Spinal cord (tissue), 9 donors: ENCODE measurements at regions not wholly inside any gene's neighbourhood (a gene's known extent, or its start where the extent isn't known, plus 50 kb on each side); places are given as distances from the start of the nearest gene placed in this dataset.

Source experiments
- DNase-seq, 6 donors: peaks; one replicate each; pipeline versions ENCODE4 v3.0.0 to v3.0.0-alpha.2; 2013 to 2015; ENCODE audit warnings: low spot score in 6 of 6, low read depth in 4 of 6
- H3K27ac ChIP-seq: one replicate; pipeline ENCODE4 v1.5.1; 2013; ENCODE audit warnings: low read depth, low read length, control low read depth
- H3K27me3 ChIP-seq: one replicate; pipeline ENCODE4 v1.6.1; 2013; ENCODE audit warnings: low read length; ENCODE audit not compliant: control insufficient read depth, insufficient read depth
- H3K36me3 ChIP-seq: one replicate; pipeline ENCODE4 v1.6.1; 2013; ENCODE audit warnings: low read length; ENCODE audit not compliant: control insufficient read depth, insufficient read depth
- H3K4me1 ChIP-seq: one replicate; pipeline ENCODE4 v1.6.1; 2013; ENCODE audit warnings: low read length; ENCODE audit not compliant: control insufficient read depth, insufficient read depth
- H3K4me3 ChIP-seq: one replicate; pipeline ENCODE4 v1.5.1; 2013; ENCODE audit warnings: low read depth, low read length, control low read depth
- H3K9me3 ChIP-seq: one replicate; pipeline ENCODE4 v1.6.1; 2013; ENCODE audit warnings: low read length; ENCODE audit not compliant: control insufficient read depth, insufficient read depth
- WGBS: methylation state at CpG from one replicate; pipeline ENCODE4 v1.1.5; 2013; ENCODE audit warnings: missing lambda C conversion rate; ENCODE audit not compliant: insufficient coverage; 5-methylcytosine and 5-hydroxymethylcytosine counted together
- donor health status: healthy.

GRCh38 chr4:3845094-3845743 lies 79.0 kb downstream of the ADRA2C start:
- H3K27ac ChIP-seq = no peak overlapping the region
- H3K9me3 ChIP-seq = no peaks in the 10 kb centered on the region
- H3K4me1 ChIP-seq = no peaks in the 10 kb centered on the region
- WGBS = no CpG with 5 or more reads among the region's 8 CpGs
- no peaks in the 10 kb centered on the region for H3K36me3 ChIP-seq
- DNase-seq = no peak
- H3K4me3 ChIP-seq = no peak overlapping the region
- H3K27me3 ChIP-seq = no peaks in the 10 kb centered on the region

GRCh38 chr4:3845744-3846429 lies 79.7 kb downstream of the ADRA2C start:
- H3K27me3 ChIP-seq = no peaks in the 10 kb centered on the region

GRCh38 chr4:3847211-3847940 lies 81.2 kb downstream of the ADRA2C start:
- no peaks in the 10 kb centered on the region for H3K36me3 ChIP-seq
- H3K9me3 ChIP-seq = no peaks in the 10 kb centered on the region
- H3K27me3 ChIP-seq = no peaks in the 10 kb centered on the region
- no peak overlapping the region for H3K4me3 ChIP-seq
- H3K4me1 ChIP-seq = peaks cover 7% of the 10 kb centered on the region
- DNase-seq = no peak
- 84% methylated on average over 10 of the region's 11 CpGs for WGBS
- H3K27ac ChIP-seq = no peak overlapping the region

More at GRCh38 chr4:3845744-3846429, 79.7 kb downstream of the ADRA2C start:
- Histone ChIP-seq H3K27ac (no peak overlapping the region), H3K36me3 (no peaks in the 10 kb centered on the region), H3K9me3 (no peaks in the 10 kb centered on the region), H3K4me1 (peaks cover under 1% of the 10 kb centered on the region), H3K4me3 (no peak overlapping the region)
- no peak for DNase-seq
- WGBS = 96% methylated on average over 4 of the region's 9 CpGs

GRCh38 chr4:3848323-3848722 lies 82.1 kb downstream of the ADRA2C start:
- Histone ChIP-seq H3K4me1 (peaks cover 7% of the 10 kb centered on the region), H3K4me3 (no peak overlapping the region), H3K27me3 (no peaks in the 10 kb centered on the region), H3K36me3 (no peaks in the 10 kb centered on the region), H3K27ac (no peak overlapping the region), H3K9me3 (no peaks in the 10 kb centered on the region)
- WGBS = 91% methylated on average over 5 of the region's 5 CpGs
- no peak for DNase-seq

GRCh38 chr4:3849140-3849539 lies 83.0 kb downstream of the ADRA2C start:
- Histone ChIP-seq H3K9me3 (no peaks in the 10 kb centered on the region), H3K4me1 (peaks cover 7% of the 10 kb centered on the region), H3K27ac (no peak overlapping the region), H3K36me3 (no peaks in the 10 kb centered on the region), H3K4me3 (no peak overlapping the region), H3K27me3 (no peaks in the 10 kb centered on the region)
- DNase-seq = no peak

- Histone ChIP-seq H3K4me1 (peaks cover 13% of the 10 kb centered on the region), H3K9me3 (no peaks in the 10 kb centered on the region), H3K27me3 (no peaks in the 10 kb centered on the region), H3K36me3 (no peaks in the 10 kb centered on the region), H3K27ac (no peak overlapping the region), H3K4me3 (no peak overlapping the region)
- 86% methylated on average over 1 of the region's 1 CpG for WGBS
- DNase-seq = no peak
Measured at GRCh38 chr4:3850128-3850527, 83.9 kb downstream of the ADRA2C start.

- Histone ChIP-seq H3K9me3 (no peaks in the 10 kb centered on the region), H3K27ac (no peak overlapping the region), H3K27me3 (no peaks in the 10 kb centered on the region), H3K4me3 (no peak overlapping the region), H3K4me1 (peaks cover 13% of the 10 kb centered on the region), H3K36me3 (no peaks in the 10 kb centered on the region)
- 27% methylated on average over 5 of the region's 6 CpGs for WGBS
- DNase-seq = peak in 2 of 6 donors; percentile 50 to 71
Measured at GRCh38 chr4:3851211-3851610, 85.0 kb downstream of the ADRA2C start.

GRCh38 chr4:3851881-3852280 lies 85.7 kb downstream of the ADRA2C start:
- Histone ChIP-seq H3K27ac (no peak overlapping the region), H3K9me3 (no peaks in the 10 kb centered on the region), H3K27me3 (no peaks in the 10 kb centered on the region), H3K4me1 (peaks cover 13% of the 10 kb centered on the region), H3K4me3 (no peak overlapping the region), H3K36me3 (no peaks in the 10 kb centered on the region)
- WGBS = 75% methylated on average over 6 of the region's 10 CpGs
- peak in 2 of 6 donors; percentile 58 to 76 for DNase-seq

- no peaks in the 10 kb centered on the region for H3K27me3 ChIP-seq
- no peaks in the 10 kb centered on the region for H3K9me3 ChIP-seq
- WGBS = 75% methylated on average over 2 of the region's 11 CpGs
- no peaks in the 10 kb centered on the region for H3K36me3 ChIP-seq
- H3K4me3 ChIP-seq = no peak overlapping the region
- peaks cover 13% of the 10 kb centered on the region for H3K4me1 ChIP-seq
- DNase-seq = no peak
- no peak overlapping the region for H3K27ac ChIP-seq
Measured at GRCh38 chr4:3852309-3852708, 86.1 kb downstream of the ADRA2C start.
